GM12873 (cell line): ENCODE measurements at regions not wholly inside any gene's neighbourhood (a gene's known extent, or its start where the extent isn't known, plus 50 kb on each side); places are given as distances from the start of the nearest gene placed in this dataset.

ENCODE experiments used
- CTCF ChIP-seq: IDR thresholded peaks from 2 replicates; pipeline ENCODE4 v1.5.1; 2012; ENCODE audit warnings: low read depth, mild to moderate bottlenecking, moderate library complexity, low read length, control low read depth; ENCODE audit not compliant: insufficient read depth; ENCODE audit errors: missing control alignments

GRCh38 chr2:8033546-8034096 is 648.2 kb upstream of the ID2 start:
- no peak for TF ChIP-seq CTCF

- no peak for TF ChIP-seq CTCF
Measured at GRCh38 chr2:8036366-8036765, 645.5 kb upstream of the ID2 start.

- no peak for TF ChIP-seq CTCF
Measured at GRCh38 chr2:8039732-8040131, 642.1 kb upstream of the ID2 start.

- no peak for TF ChIP-seq CTCF
Measured at GRCh38 chr2:8043295-8043694, 638.6 kb upstream of the ID2 start.

- TF ChIP-seq CTCF, result no peak
Measured at GRCh38 chr2:8044046-8044594, 637.7 kb upstream of the ID2 start.

GRCh38 chr2:8045081-8045614 is 636.7 kb upstream of the ID2 start:
- TF ChIP-seq CTCF, result no peak

- no peak for TF ChIP-seq CTCF
Measured at GRCh38 chr2:8046849-8047248, 635.0 kb upstream of the ID2 start.

GRCh38 chr2:8049176-8049575 is 632.7 kb upstream of the ID2 start:
- no peak for TF ChIP-seq CTCF
